Neural progenitor cell (in vitro differentiated cells): ENCODE measurements at regions not wholly inside any gene's neighbourhood (a gene's known extent, or its start where the extent isn't known, plus 50 kb on each side); places are given as distances from the start of the nearest gene placed in this dataset.

ENCODE experiments used
- CTCF ChIP-seq: fragments of 200-600 bp; sonication (generic); IDR thresholded peaks from 2 replicates; pipeline ENCODE4 v1.5.1; 2017; ENCODE audit warnings: antibody characterized with exemption, mild to moderate bottlenecking
- EZH2 ChIP-seq: fragments of 200-600 bp; sonication (generic); IDR thresholded peaks from 2 replicates; pipeline ENCODE4 v1.6.1; 2017; ENCODE audit warnings: antibody characterized with exemption, mild to moderate bottlenecking, moderate library complexity
- EZH2phosphoT487 ChIP-seq: fragments of 200-600 bp; sonication (generic); IDR thresholded peaks from 2 replicates; pipeline ENCODE4 v1.6.1; 2017; ENCODE audit warnings: antibody characterized with exemption

GRCh38 chr10:83312570-83312969, 826.7 kb upstream of the GHITM start:
- TF ChIP-seq CTCF, result no peak
- no peak for TF ChIP-seq EZH2phosphoT487
- TF ChIP-seq EZH2, result no peak
